Hepatocyte (in vitro differentiated cells): ENCODE measurements at regions not wholly inside any gene's neighbourhood (a gene's known extent, or its start where the extent isn't known, plus 50 kb on each side); places are given as distances from the start of the nearest gene placed in this dataset.
A peak's percentile ranks its signal among the peaks of the same experiment; 100 is the strongest.
"Not testable (repeated sequence)": the region's sequence is repeated elsewhere in the genome, so short reads cannot be mapped to it uniquely, and the experiment has no call there.

Experiments used
- DNase-seq: peaks from one replicate; pipeline ENCODE4 v3.0.0-alpha.2; 2016; ENCODE audit warnings: low spot score
- H2AFZ ChIP-seq: fragments of 200-600 bp; sonication (generic); 2 replicates; pipeline ENCODE4 v1.6.0; 2016; ENCODE audit warnings: antibody characterized with exemption, mild to moderate bottlenecking
- H3K27ac ChIP-seq: fragments of 200-600 bp; sonication (generic); 2 replicates; pipeline ENCODE4 v1.5.1; 2016; ENCODE audit warnings: mild to moderate bottlenecking
- H3K27me3 ChIP-seq: fragments of 200-600 bp; sonication (generic); 2 replicates; pipeline ENCODE4 v1.6.1; 2016
- H3K36me3 ChIP-seq: fragments of 200-600 bp; sonication (generic); replicated peaks from 2 replicates; pipeline ENCODE4 v1.5.1; 2016; ENCODE audit warnings: low read depth; ENCODE audit not compliant: insufficient read depth
- H3K4me1 ChIP-seq: fragments of 200-600 bp; sonication (generic); 2 replicates; pipeline ENCODE4 v1.5.1; 2016; ENCODE audit warnings: mild to moderate bottlenecking, moderate library complexity; ENCODE audit not compliant: insufficient read depth
- H3K4me2 ChIP-seq: fragments of 200-600 bp; sonication (generic); 2 replicates; pipeline ENCODE4 v1.6.0; 2016
- H3K4me3 ChIP-seq: fragments of 200-600 bp; sonication (generic); 2 replicates; pipeline ENCODE4 v1.5.1; 2016; ENCODE audit warnings: mild to moderate bottlenecking
- H3K79me2 ChIP-seq: fragments of 200-600 bp; sonication (generic); 2 replicates; pipeline ENCODE4 v1.6.0; 2017; ENCODE audit warnings: mild to moderate bottlenecking
- H3K9me2 ChIP-seq: fragments of 200-600 bp; sonication (generic); replicated peaks from 2 replicates; pipeline ENCODE4 v1.6.0; 2017; ENCODE audit warnings: mild to moderate bottlenecking; ENCODE audit not compliant: insufficient read depth
- H3K9me3 ChIP-seq: fragments of 200-600 bp; sonication (generic); 2 replicates; pipeline ENCODE4 v1.5.1; 2016; ENCODE audit warnings: low read depth, mild to moderate bottlenecking
- H4K20me1 ChIP-seq: fragments of 200-600 bp; sonication (generic); 2 replicates; pipeline ENCODE4 v1.6.0; 2016; ENCODE audit warnings: mild to moderate bottlenecking; ENCODE audit not compliant: insufficient read depth, poor library complexity, severe bottlenecking
- CTCF ChIP-seq: fragments of 200-600 bp; sonication (generic); IDR thresholded peaks from 2 replicates; pipeline ENCODE4 v1.5.1; 2016; ENCODE audit warnings: antibody characterized with exemption, mild to moderate bottlenecking; ENCODE audit not compliant: poor library complexity
- EZH2 ChIP-seq: fragments of 200-600 bp; sonication (generic); IDR thresholded peaks from 2 replicates; pipeline ENCODE4 v1.6.1; 2016; ENCODE audit warnings: antibody characterized with exemption, mild to moderate bottlenecking, borderline replicate concordance
- EZH2phosphoT487 ChIP-seq: fragments of 200-600 bp; sonication (generic); IDR thresholded peaks from one replicate; pipeline ENCODE4 v1.6.1; 2018; ENCODE audit warnings: antibody characterized with exemption, mild to moderate bottlenecking, low read depth, moderate library complexity; ENCODE audit not compliant: unreplicated experiment, severe bottlenecking
- WGBS: methylation state at CpG from one replicate; pipeline ENCODE4 v1.1.6; 2016; ENCODE audit warnings: low lambda C conversion rate; ENCODE audit errors: missing lambda C conversion rate; 5-methylcytosine and 5-hydroxymethylcytosine counted together

- DNase-seq = peak; percentile 64
- H3K79me2 ChIP-seq = no peaks in the 10 kb centered on the region
- no peaks in the 10 kb centered on the region for H3K9me2 ChIP-seq
- H3K36me3 ChIP-seq = no peaks in the 10 kb centered on the region
- no peak overlapping the region for H3K4me3 ChIP-seq
- H3K27ac ChIP-seq = peak overlapping the region; percentile 71
- no peak overlapping the region for H2AFZ ChIP-seq
- no peaks in the 10 kb centered on the region for H4K20me1 ChIP-seq
- 34% methylated on average over 3 of the region's 3 CpGs for whole genome bisulfite sequencing
- no peak overlapping the region for H3K4me2 ChIP-seq
- H3K9me3 ChIP-seq = no peaks in the 10 kb centered on the region
- peaks cover 30% of the 10 kb centered on the region for H3K4me1 ChIP-seq
- H3K27me3 ChIP-seq = no peaks in the 10 kb centered on the region
- no peak for TF ChIP-seq CTCF
- TF ChIP-seq EZH2phosphoT487 = no peak
- no peak for TF ChIP-seq EZH2
Measured at GRCh38 chr1:94658221-94658620, 116.7 kb upstream of the F3 start.

GRCh38 chr1:94657776-94658175, 116.2 kb upstream of the F3 start:
- peak; percentile 74 for DNase-seq
- not testable (repeated sequence) for H2AFZ ChIP-seq, H3K79me2 ChIP-seq, H3K4me3 ChIP-seq, H3K36me3 ChIP-seq, H4K20me1 ChIP-seq, H3K4me2 ChIP-seq, H3K9me3 ChIP-seq, H3K27me3 ChIP-seq, H3K9me2 ChIP-seq
- Histone ChIP-seq H3K27ac (peak overlapping the region; percentile 71), H3K4me1 (peaks cover 33% of the 10 kb centered on the region)
- 55% methylated on average over 4 of the region's 4 CpGs for WGBS

- DNase-seq = no peak
- peak overlapping the region; percentile 71 for H3K27ac ChIP-seq
- no peaks in the 10 kb centered on the region for H3K27me3 ChIP-seq
- no peaks in the 10 kb centered on the region for H3K36me3 ChIP-seq
- WGBS = 98% methylated on average over 2 of the region's 2 CpGs
- no peak overlapping the region for H3K4me3 ChIP-seq
- no peaks in the 10 kb centered on the region for H4K20me1 ChIP-seq
- TF ChIP-seq CTCF (no peak), EZH2phosphoT487 (no peak), EZH2 (no peak)
- H3K79me2 ChIP-seq = no peaks in the 10 kb centered on the region
- H2AFZ ChIP-seq = no peak overlapping the region
- no peak overlapping the region for H3K4me2 ChIP-seq
- H3K4me1 ChIP-seq = peaks cover 33% of the 10 kb centered on the region
- no peaks in the 10 kb centered on the region for H3K9me2 ChIP-seq
- H3K9me3 ChIP-seq = no peaks in the 10 kb centered on the region
Measured at GRCh38 chr1:94656967-94657366, 115.4 kb upstream of the F3 start.

- Histone ChIP-seq H3K9me3 (no peaks in the 10 kb centered on the region), H3K9me2 (no peaks in the 10 kb centered on the region), H4K20me1 (no peaks in the 10 kb centered on the region), H3K4me2 (no peak overlapping the region), H3K27ac (peak overlapping the region; percentile 89), H3K4me3 (no peak overlapping the region), H3K27me3 (no peaks in the 10 kb centered on the region), H3K36me3 (no peaks in the 10 kb centered on the region), H3K79me2 (no peaks in the 10 kb centered on the region), H3K4me1 (peaks cover 21% of the 10 kb centered on the region), H2AFZ (no peak overlapping the region)
- DNase-seq = no peak
- WGBS = 94% methylated on average over 4 of the region's 4 CpGs
- TF ChIP-seq EZH2 (no peak), CTCF (no peak), EZH2phosphoT487 (no peak)
Measured at GRCh38 chr1:94654919-94655318, 113.4 kb upstream of the F3 start.
